Tibial nerve (tissue), 4 donors: ENCODE measurements at regions not wholly inside any gene's neighbourhood (a gene's known extent, or its start where the extent isn't known, plus 50 kb on each side); places are given as distances from the start of the nearest gene placed in this dataset.

ENCODE experiments used
- EP300 ChIP-seq, 2 donors: sonication (generic); formaldehyde crosslinking; IDR thresholded peaks; one replicate each; pipeline ENCODE4 v1.6.1; 2017; ENCODE audit warnings: antibody characterized with exemption in 2 of 2, mild to moderate bottlenecking in 1 of 2
- TF ChIP-seq, protein P1 (sequence below), 5 experiments: fragments of 200-600 bp in 3 of 5; fragments of 450-650 bp in 2 of 5; sonication (generic) in 3 of 5; IDR thresholded peaks; one replicate each; pipeline ENCODE4 v1.5.1; 2016 to 2019; ENCODE audit warnings: antibody characterized with exemption in 5 of 5, mild to moderate bottlenecking in 3 of 5, moderate library complexity in 2 of 5

GRCh38 chr12:58301730-58302122 is 360.4 kb downstream of the ATP23 start:
- no peak for TF ChIP-seq EP300 (IDR thresholded peaks at IDR 0.05)
- TF ChIP-seq, protein P1, sequence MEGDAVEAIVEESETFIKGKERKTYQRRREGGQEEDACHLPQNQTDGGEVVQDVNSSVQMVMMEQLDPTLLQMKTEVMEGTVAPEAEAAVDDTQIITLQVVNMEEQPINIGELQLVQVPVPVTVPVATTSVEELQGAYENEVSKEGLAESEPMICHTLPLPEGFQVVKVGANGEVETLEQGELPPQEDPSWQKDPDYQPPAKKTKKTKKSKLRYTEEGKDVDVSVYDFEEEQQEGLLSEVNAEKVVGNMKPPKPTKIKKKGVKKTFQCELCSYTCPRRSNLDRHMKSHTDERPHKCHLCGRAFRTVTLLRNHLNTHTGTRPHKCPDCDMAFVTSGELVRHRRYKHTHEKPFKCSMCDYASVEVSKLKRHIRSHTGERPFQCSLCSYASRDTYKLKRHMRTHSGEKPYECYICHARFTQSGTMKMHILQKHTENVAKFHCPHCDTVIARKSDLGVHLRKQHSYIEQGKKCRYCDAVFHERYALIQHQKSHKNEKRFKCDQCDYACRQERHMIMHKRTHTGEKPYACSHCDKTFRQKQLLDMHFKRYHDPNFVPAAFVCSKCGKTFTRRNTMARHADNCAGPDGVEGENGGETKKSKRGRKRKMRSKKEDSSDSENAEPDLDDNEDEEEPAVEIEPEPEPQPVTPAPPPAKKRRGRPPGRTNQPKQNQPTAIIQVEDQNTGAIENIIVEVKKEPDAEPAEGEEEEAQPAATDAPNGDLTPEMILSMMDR (IDR thresholded peaks at IDR 0.05): no peak
